ENCODE measurements at regions not wholly inside any gene's neighbourhood (a gene's known extent, or its start where the extent isn't known, plus 50 kb on each side); places are given as distances from the start of the nearest gene placed in this dataset.

DNA sequence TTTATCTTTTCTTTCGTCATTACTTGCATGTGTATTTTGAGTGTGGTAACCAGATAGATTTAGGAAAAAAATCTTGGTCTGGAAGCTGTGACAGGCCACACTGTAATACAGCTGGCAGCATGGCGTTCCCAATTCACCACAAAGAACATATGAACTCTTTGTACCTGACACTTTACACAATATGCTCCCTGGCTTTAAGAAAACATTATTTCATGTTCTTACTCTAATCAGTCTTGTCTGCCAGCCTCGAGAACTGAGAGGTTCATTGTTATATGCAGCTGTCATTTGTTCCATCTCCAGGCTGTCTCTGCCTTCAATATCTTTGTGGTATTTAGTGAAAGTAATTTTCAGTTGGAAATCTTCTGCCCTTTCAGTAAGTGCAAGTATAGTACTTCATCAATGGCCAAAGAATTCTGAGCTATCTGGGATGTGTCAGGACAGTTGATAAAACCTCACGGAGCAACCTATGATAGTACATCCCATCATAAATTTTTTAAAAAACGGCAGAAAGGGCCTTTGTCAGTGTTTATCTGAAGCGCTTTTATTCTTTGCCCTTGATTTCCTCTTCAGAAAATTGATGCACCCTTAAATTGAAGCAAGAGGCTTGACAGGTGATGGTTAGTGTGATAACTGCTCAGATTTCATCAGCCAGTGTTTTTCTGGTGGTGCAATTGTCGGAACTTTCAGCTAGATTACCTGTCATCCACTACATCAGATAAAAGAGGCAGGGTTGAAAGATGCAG is 146.3 kb upstream of the SP8 start:
- DNase-seq (ENCODE audit: low read depth in 2 of 2): no peak

DNA sequence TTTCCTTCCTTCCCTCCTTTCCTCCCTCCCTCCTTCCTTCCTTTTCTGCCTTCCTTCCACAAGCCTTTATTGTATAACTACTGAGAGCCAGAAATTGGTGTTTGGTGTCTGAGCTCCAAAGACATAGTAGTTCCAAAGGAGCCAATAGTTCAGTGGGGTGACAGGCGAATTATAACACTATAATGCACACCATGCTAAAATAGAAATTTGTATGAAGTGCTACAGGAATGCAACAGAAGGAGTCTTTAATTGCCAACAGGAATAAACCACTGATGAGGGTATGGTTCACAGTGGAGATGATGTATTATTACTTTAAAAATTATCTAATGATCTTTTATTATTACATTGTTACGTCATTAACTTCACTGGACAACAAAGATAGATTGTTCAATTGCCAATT is 158.8 kb upstream of the SP8 start:
- no peak for DNase-seq (ENCODE audit: low read depth in 2 of 2)

DNA sequence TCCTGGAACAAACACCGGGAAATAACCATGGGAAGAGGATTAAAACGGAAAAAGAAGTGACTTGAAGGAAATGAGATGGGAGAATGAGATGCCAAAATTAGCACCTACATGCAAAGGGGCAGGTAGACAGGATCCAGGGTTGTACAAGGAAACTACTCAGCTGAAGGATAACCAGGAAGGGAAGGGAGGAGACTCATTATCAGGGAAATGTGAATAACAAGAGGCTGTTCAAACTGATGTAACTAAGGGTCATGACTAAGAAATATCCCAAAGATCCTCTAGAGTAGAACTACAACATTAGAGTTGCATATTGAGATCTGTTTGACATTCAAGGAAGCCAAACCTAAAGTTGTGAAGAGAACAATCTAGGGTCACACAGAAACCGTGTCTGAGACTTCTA is 166.2 kb upstream of the SP8 start:
- no peak for DNase-seq (ENCODE audit: low read depth in 2 of 2)

DNA sequence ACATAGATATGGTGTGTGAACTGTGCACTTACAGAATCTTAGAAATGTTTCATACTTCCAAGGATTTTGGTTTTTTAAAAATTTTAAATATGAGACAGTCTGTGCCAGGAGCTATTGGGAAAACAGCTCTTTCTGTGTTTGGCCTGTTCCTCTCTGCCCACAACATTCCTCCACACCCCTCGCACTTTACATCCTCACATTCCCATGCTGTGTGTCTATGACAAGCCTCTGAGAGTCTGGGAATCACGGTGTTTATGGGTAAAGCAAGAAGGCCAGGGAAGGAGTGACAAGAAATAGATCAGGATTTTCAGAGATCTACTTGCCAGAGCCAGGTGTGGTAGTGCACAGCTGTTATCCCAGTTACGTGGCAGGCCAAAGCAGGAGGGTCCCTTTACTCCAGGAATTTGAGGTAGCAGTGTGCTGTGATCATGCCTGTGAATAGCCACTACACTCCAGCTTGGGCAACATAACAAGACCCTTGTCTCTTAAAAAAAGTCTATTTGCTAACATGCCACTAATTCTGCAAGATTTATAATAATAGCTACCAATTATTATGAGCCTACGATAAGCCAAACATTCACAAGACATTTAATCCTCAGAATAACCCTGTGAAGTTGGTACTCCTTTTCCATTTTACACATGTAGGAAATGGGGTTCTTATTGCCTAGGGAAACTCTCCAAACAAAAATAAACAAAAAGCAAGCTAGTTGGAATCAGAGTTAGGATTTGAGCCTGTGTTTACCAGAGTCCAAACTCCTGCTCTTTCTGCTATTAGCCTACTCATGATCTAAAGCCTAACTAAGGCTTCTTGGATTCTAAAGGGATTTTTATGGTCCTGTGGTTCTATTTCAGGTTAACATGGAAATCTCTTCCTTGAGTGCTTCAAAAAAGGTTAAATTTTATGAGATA is 168.3 kb upstream of the SP8 start:
- DNase-seq (ENCODE audit: low read depth in 2 of 2): no peak

DNA sequence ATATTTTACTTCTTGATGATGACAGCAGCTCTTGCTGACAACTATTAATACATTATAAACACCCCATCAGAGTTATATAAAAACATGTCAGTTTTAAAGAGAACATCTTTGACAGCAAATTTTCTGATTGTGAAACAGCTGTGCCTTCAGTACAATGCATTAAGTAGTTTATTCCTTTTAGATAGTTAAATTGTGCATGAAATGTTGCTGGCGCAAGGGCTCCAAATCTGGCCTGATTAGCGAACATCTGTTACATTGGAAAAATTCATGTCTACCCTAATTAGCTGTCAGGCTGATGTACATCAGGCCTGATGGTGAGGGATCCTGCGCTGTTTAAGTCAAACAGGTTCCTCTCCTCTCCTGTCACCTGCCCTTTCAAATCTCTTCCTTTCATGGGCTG is 171.9 kb upstream of the SP8 start:
- no peak for DNase-seq (ENCODE audit: low read depth in 2 of 2)

DNA sequence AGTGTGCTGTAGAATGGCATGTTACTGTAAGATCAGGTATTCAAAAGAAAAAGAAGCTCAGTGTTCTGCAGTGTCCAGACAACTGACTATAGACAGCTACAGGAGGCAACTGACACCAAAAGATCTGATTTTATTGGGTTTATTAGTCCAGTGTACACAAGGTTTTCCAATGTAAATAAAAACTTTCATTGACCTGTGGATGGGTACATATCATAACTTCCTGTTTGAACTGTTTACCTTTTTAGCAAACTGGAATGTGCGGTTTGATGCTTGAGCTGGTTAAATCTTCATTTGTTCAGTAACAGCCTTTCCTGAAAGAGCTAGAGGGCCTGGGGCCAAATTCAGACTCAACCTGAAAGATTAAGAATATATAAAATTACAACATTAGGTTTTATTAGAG is 172.6 kb upstream of the SP8 start:
- no peak for DNase-seq (ENCODE audit: low read depth in 2 of 2)

DNA sequence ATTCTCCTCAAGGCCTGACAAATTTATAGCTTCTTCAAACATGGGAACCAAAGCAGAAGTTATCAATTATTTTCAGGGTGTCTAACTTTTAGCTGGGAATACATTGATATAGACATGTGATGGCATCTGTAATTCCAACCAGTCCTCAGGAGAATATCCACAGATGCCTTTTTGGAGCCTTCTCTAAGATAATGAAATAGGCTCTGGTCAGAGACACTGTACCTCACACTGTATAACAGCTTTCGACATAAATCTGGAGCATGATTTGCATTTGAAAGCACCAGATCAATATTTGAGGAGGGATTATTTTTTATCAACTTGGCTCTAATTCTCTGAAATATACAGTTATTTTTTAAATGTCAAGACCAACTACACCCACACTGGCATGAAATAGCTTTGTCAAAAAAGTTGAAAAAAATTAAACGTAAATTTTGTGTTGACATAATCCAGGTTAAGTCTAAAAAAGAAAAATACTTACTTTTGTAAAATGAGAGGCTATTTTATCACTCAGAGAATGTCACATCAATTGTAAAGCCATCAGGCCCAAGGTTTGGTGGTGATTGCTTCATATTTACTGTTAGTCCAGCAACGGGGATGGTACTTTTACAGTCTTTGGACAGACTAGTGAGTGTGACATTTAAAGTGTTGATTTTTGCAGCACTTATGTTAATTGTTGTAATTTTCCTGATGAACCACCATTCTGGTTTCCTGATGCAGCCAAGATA is 177.0 kb upstream of the SP8 start:
- no peak for DNase-seq (ENCODE audit: low read depth in 2 of 2)

DNA sequence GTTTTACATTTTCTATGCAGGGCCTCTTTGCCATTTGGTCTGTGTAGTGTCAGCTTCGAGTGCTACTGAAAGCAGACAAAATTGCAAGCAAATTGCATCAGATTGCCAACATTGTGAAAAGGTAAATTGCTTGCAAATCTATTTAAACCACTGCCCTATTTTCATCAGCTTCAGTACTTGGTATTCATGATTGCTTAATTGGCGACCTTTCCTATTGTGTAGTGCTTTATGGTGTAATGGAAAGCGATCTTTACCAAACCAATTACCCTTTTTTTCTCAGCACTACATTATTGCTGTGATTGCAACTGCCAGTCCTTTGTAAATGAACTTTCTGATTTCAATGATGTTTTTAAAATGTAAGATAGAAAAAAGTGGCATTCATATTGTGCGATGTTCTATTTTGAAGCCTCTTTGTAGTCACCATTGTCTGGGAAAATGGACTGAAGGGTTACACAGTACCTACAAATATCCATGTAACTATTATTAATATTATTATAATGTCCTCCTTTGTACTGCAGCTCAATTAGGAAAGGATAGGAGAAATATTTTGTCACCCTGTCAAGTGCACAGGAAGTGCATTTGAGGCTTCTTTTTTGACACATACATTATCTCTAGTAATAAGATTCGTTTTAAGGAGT is 177.7 kb upstream of the SP8 start:
- no peak for DNase-seq (ENCODE audit: low read depth in 2 of 2)

DNA sequence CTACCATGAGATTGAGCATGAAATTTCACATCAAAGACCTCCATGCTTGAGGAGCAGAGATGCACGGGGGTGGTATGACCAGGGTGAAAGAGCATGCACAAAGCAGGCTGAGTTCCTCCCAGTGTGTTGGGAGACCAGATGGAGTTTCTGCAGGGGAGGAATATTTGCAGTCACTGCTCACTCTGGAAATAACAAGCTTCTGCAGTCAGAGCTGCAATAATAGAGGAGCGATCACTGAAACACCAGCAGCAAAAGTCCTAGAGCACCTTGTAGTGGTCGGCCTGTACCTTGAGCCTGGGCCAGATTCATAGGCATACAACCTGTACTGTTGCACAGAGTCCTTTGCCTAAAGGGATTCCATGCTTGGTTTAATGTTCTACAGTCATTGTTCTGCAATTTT is 184.5 kb upstream of the SP8 start:
- no peak for DNase-seq (ENCODE audit: low read depth in 2 of 2)

DNA sequence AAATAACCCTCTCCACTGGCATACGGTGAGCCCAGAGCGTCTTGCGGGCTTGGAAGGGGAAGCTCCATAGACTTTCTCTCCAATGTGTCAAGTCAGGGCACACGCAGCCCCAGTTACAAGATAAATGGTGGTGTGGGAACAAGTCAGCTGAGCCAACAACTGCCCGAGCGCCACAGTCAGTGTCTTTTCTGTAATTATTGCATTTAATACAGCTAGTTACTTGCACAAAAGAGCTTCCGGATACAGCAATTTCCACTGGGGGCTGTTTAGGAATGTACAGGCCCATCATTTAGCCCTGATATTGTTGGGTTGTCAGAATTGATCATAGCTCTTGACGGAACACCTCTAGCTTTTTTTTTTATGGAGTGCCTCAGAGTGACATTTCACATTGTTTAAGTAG is 193.5 kb upstream of the SP8 start:
- no peak for DNase-seq (ENCODE audit: low read depth in 2 of 2)

DNA sequence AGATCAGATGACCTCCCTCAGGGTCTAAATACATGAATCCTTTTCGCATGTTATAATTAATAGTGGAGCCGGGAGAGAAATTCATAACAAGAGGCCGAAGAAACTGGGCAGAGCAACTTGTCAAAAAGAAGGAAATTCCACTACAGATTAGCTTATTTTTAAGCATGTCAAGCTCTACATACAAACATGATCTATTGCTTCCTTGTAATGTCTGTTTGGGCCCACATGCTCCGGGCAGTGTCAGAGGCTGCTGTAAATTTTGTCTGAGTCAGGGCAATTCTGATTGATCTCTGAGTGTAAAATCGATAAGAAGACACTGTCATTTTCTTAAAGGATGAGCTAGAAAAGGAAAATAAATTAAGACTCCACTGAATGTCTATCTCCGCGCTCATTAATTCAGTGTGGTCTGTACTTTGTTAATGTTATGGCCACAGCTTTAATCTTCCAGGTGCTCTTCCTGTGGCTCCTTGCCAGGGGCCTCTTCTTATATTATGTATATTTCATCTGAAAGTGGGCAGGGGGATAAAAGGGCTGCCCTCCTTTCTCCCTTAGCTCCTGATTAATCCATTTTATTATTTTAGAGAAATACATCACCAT is 194.1 kb upstream of the SP8 start:
- no peak for DNase-seq (ENCODE audit: low read depth in 2 of 2)

DNA sequence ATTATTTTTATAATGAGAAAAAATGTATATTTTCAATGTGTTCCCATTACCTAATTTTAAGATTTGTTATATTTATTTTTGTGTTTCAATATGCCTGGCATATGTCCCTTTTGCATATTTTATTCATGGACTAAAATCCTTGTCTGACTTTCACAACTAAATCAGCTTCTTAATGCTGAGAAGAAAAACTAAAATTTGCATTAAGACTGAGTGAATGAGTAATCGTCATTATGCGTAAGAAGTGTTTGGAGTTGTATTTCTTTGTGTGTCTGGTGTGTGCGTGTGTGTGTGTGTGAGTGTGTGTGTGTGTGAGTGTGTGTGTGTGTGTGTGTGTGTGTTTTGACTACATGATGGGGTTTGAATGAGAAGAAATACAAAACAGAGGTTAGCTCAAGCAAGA is 201.7 kb upstream of the SP8 start:
- no peak for DNase-seq (ENCODE audit: low read depth in 2 of 2)

DNA sequence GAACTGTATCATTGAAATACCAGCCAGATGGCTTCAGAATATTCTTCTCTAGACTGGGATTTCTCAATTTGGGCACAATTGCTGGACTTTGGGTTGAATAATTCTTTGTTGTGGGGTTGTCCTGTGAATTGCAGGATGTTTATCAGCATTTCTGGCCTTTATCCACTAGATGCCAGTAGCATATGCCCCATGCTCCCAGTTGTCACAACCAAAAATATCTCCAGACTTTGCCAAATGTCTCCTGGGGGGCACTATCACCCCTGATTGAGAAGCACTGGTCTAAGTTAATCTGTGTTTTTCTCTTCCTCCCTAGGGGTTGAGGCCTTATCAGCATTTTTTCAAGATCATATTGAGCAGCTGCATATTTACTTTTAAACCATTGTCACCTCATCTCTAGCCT is 204.9 kb upstream of the SP8 start:
- DNase-seq (ENCODE audit: low read depth in 2 of 2): no peak

DNA sequence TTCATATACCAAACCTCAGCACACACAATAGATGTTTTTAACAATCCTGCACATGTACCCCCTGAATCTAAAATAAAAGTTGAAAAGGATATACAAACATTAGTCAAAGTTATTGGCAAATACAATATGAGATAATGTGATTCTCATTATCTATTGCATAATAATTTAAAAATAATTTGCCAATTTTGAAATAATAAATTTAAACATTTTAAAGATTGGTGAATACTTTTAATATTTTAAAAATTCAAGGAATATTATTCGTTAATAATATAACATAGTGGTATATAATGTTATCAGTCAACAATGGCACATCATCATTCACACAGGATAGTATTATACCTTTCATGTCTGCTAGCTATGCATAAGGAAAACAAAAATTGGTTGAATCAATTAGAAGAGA is 207.0 kb upstream of the SP8 start:
- no peak for DNase-seq (ENCODE audit: low read depth in 2 of 2)

DNA sequence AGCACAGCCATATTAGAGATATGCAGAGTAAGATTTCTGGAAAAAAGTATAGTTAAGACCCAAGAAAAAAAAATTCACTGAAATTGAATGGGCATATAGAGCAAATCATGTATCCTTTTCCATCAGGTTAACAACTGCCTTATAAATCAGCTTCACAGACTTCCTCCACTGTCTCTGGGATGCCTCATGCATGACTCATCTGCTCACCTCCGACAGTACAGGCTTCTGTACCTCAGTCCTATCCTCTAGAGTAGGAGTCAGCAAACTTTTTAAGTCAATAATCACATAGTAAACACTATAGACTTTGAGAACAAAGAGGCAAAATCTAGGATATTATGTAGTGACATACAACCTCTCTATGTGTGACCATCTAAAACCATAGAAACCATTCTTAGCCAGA is 211.6 kb upstream of the SP8 start:
- DNase-seq (ENCODE audit: low read depth in 2 of 2): no peak

DNA sequence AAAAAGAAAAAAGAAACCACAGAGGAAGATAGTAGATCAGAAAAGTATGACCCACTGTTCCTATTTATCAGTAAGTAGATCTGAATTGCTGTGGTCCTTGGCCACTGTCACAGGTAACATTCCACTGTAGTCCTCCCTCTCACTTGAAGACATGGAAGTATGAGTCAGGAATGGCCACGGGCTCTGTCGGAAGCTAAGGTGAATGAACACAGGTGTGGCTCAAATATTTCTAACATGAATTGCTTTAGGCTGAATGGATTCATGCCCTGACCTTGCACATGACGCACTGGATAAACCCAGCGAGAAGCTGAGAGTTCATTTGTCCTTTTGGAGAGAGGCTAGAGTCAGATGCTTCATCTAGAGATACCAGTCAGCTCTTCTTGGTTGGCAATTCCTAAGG is 224.5 kb upstream of the SP8 start:
- DNase-seq (ENCODE audit: low read depth in 2 of 2): no peak

DNA sequence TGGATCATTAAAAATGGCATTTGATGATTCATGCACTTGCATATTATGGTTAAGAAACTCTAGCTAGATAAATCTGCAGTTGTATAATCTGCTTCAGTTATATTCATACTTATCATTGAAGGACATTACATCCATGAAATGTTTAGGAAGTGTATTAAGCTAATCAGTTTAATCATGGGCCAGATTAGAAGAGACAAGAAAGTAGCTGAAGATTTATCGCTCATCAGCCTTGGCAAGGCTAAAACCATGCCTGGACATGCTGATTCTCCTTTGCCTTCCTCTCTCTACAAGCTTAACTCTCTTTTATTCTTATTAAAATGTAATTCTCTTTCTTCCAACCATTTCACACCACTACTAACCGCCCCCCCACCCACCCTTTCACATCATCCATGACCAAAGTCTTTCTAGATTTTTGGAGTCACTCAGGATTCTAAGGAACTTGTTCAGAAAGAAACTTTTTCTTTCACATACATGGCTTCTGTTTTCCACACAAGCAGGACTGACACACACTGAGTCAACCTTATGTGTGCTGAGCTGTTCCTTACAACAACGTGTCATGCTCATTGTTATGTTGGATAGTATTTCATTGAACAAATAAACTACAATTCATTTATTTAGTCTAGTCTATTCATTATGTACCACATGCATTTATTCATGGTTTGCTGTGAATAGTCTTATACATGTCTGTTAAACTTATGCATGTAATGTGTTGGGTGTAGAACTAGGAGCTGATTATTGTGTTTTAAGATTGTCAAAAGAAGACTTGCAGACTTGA is 227.3 kb upstream of the SP8 start:
- no peak for DNase-seq (ENCODE audit: low read depth in 2 of 2)

DNA sequence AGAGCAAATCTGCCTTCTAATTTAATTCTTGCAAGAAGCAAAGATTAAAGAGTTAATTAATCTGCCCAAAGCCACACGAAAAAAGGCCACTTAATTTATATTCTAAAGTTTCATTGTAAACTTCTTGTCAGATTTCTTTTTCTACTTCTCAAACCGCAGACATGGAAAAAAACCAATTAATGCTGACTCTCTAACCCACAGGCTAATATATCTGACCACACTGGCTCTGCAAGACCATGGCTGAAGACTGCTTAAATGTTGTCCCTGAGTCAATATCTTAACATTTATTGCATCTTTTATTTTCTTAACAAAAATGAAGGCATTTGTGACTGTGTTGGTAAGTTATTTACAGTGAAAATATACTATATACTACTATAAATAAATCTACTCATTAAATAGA is 234.0 kb upstream of the SP8 start:
- no peak for DNase-seq (ENCODE audit: low read depth in 2 of 2)

DNA sequence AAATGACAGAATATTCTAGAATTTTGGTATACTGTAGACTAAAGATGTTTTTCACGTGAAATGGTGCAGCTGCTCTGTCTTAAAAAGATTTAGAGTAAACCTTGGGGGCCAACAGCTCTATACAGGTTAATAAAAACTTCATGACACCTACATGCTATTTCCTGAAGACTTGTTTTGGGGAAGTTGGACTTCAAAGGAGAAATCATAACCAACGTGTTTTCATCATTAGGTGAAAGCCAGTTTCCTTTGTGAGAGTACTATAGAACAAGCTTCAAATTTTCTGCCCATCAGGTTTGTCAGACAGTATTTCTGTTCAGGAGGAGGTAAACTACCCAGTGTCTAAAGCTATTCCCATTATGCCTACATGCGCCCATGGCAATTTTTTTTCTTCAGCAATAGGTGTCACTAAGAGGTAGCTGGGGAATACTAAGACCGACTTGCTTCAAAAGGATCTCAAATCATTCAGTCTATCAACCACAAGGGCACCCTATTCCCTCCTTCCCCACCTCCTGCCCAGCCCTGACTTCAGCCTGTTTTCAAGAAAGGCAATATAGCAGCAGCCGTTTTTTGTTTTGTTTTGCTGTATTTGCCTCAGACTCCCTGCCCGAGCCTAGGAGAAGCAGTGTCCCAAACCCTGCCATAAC is 237.3 kb upstream of the SP8 start:
- DNase-seq (ENCODE audit: low read depth in 2 of 2): no peak

DNA sequence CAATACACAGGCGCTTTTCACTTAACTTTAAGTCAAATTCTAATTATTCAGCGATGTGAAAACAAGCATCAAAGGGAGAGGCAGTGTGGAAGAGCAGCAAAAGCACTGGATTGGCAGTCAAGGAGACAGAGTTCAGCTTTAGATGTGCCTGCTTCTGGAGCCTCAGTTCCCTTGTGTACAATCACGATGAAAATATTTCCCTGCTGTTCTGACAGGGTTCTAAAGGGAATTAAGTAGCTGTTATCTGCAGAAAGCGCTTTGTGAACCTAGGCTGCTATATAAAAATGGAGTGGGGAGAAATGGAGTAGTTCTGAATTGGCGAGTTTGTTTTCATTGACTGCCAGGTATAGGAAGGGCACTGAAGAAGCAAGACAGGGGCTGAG is 237.8 kb upstream of the SP8 start:
- no peak for DNase-seq (ENCODE audit: low read depth in 2 of 2)

DNA sequence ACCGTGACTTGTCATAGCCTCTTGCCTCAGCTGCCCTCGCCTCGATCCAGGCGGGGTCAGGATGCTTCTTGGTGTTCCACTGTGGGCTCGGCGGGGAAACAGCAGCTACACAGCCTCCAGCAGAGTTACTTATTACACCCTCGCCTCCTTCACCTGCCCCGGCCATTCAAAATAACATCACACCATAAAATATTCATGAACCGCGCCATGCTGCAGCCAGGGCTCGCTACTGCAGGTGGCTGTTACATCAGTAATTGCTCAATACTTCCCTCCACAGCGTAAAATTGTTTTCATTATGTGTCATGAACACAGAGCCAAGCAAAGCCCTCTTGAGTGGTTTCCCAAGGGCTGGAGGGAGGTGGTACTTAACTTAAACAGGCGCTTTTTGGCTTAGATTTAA is 241.5 kb upstream of the SP8 start:
- no peak for DNase-seq (ENCODE audit: low read depth in 2 of 2)

Data from stimulated activated CD8-positive, alpha-beta memory T cell treated with anti-CD3 and anti-CD28 coated beads, Interleukin-2, amount 100 ng/mL, for 48 hours (primary cell).